Transverse colon (tissue), 4 donors: ENCODE measurements at regions not wholly inside any gene's neighbourhood (a gene's known extent, or its start where the extent isn't known, plus 50 kb on each side); places are given as distances from the start of the nearest gene placed in this dataset.

Source experiments
- DNase-seq: peaks from one replicate; pipeline ENCODE4 v3.0.0-alpha.2; 2019
- H3K27ac ChIP-seq, 4 donors: fragments of 200-600 bp; sonication (generic); 2 replicates each; pipeline ENCODE4 v1.5.1; 2016 to 2018; ENCODE audit warnings: inconsistent platforms in 4 of 4
- H3K27me3 ChIP-seq: fragments of 200-600 bp; sonication (generic); 2 replicates; pipeline ENCODE4 v1.5.1; 2017; ENCODE audit warnings: inconsistent platforms
- H3K36me3 ChIP-seq, 4 donors: fragments of 200-600 bp; sonication (generic); 2 replicates each; pipeline ENCODE4 v1.5.1; 2017 to 2019; ENCODE audit warnings: inconsistent platforms in 4 of 4
- H3K4me1 ChIP-seq, 4 donors: fragments of 200-600 bp; sonication (generic); 2 replicates each; pipeline ENCODE4 v1.5.1; 2017 to 2020; ENCODE audit warnings: inconsistent platforms in 4 of 4
- H3K4me3 ChIP-seq, 4 donors: fragments of 200-600 bp; sonication (generic); 1 replicate in 1 of 4; 2 replicates in 3 of 4; pipeline versions ENCODE4 v1.5.1 to v1.6.1; 2017 to 2019; ENCODE audit warnings: inconsistent platforms in 4 of 4
- H3K9me3 ChIP-seq, 2 donors: fragments of 200-600 bp; sonication (generic); 2 replicates each; pipeline ENCODE4 v1.5.1; 2017 to 2019; ENCODE audit warnings: inconsistent platforms in 2 of 2
- EP300 ChIP-seq: sonication (generic); formaldehyde crosslinking; IDR thresholded peaks from one replicate; pipeline ENCODE4 v1.6.1; 2017; ENCODE audit warnings: antibody characterized with exemption, low read depth
- POLR2A ChIP-seq: fragments of 450-650 bp; IDR thresholded peaks from one replicate; pipeline ENCODE4 v1.6.1; 2016; ENCODE audit warnings: antibody characterized with exemption, mild to moderate bottlenecking, moderate library complexity
- POLR2AphosphoS5 ChIP-seq, 3 donors: sonication (generic); formaldehyde crosslinking; IDR thresholded peaks; one replicate each; pipeline ENCODE4 v1.6.1; 2016; ENCODE audit warnings: antibody characterized with exemption in 3 of 3
- WGBS, 2 donors: methylation state at CpG; one replicate each; pipeline ENCODE4 v1.1.5; 2018; ENCODE audit warnings: low coverage in 1 of 2; 5-methylcytosine and 5-hydroxymethylcytosine counted together
- in situ Hi-C, 4 donors: fragments of 200-750 bp; cut with MboI; loops; one replicate each; pipeline versions ENCODE4 v1.15.0 to v1.15.1; 2017; ENCODE audit warnings: low sequenced_read_pairs in 3 of 4, low pct_ligation_motif_present in 1 of 4, low pct_unique_long_range_greater_than_20kb in 1 of 4
- intact Hi-C: fragments of 100-400 bp; cut with DNase I; formaldehyde crosslinking; loops from one replicate; pipeline ENCODE4 v1.15.1; 2023; ENCODE audit warnings: low total_unique reads
- TF ChIP-seq, protein P1 (sequence below), 5 experiments: fragments of 200-600 bp in 3 of 5; fragments of 450-650 bp in 2 of 5; sonication (generic) in 3 of 5; IDR thresholded peaks; 1 replicate in 2 of 5; 2 replicates in 3 of 5; pipeline ENCODE4 v1.5.1; 2016 to 2017; ENCODE audit warnings: antibody characterized with exemption in 5 of 5, inconsistent platforms in 3 of 5, mild to moderate bottlenecking in 2 of 5, moderate library complexity in 1 of 5

GRCh38 chr12:97267166-97267565, 195.4 kb upstream of the RMST start:
- H3K9me3 ChIP-seq: no peaks in the 10 kb centered on the region
- in situ Hi-C loops: no loop called here

DNA sequence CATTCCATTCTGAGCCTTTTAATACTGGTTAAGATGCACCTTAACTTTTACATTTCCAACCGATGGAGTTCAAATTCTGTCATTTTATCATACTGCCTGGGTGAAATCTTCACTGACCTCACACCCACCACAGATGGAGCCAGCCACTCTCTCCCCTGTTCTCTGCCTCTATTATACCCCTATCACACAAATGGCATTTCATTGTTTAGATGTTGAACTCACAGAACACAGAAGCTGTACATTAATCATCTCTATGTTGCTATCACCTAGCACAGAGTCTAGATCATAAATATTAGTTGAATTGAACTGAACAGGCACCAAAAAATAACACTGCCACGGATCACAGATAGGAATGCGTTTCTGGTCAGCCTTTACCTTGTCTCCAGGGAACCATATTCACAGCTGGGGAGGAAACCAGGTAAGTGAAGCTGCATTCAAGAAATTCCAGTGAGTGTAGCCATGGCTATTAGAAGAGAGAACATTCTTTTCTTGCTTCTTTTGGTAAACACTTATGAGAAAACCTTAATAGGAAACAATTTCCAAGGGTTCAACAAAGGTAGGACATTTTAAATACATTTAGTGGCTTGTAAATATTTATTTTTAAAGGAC, 194.9 kb upstream of the RMST start:
- in situ Hi-C loops: no loop called here
- 42 to 46% methylated on average over 3 of the region's 3 CpGs for WGBS, 2 donors

More at GRCh38 chr12:97267166-97267565, 195.4 kb upstream of the RMST start:
- intact Hi-C loops: no loop called here
- Histone ChIP-seq H3K4me3 (no peak overlapping the region), H3K36me3 (no peaks in the 10 kb centered on the region), H3K4me1 (no peaks in the 10 kb centered on the region), H3K27ac (no peak overlapping the region), H3K27me3 (no peaks in the 10 kb centered on the region)
- DNase-seq: no peak
- TF ChIP-seq, protein P1, sequence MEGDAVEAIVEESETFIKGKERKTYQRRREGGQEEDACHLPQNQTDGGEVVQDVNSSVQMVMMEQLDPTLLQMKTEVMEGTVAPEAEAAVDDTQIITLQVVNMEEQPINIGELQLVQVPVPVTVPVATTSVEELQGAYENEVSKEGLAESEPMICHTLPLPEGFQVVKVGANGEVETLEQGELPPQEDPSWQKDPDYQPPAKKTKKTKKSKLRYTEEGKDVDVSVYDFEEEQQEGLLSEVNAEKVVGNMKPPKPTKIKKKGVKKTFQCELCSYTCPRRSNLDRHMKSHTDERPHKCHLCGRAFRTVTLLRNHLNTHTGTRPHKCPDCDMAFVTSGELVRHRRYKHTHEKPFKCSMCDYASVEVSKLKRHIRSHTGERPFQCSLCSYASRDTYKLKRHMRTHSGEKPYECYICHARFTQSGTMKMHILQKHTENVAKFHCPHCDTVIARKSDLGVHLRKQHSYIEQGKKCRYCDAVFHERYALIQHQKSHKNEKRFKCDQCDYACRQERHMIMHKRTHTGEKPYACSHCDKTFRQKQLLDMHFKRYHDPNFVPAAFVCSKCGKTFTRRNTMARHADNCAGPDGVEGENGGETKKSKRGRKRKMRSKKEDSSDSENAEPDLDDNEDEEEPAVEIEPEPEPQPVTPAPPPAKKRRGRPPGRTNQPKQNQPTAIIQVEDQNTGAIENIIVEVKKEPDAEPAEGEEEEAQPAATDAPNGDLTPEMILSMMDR (IDR thresholded peaks at IDR 0.05): no peak

GRCh38 chr12:97272471-97272870, 190.1 kb upstream of the RMST start:
- in situ Hi-C loops: no loop called here
- TF ChIP-seq EP300 (no peak), POLR2A (no peak), POLR2AphosphoS5 (IDR thresholded peaks at IDR 0.05) (no peak)
- TF ChIP-seq, protein P1 (IDR thresholded peaks at IDR 0.05): no peak

More for the DNA sequence above, 194.9 kb upstream of the RMST start:
- intact Hi-C loops: no loop called here
- TF ChIP-seq EP300 (no peak), POLR2A (no peak), POLR2AphosphoS5 (IDR thresholded peaks at IDR 0.05) (no peak)
- TF ChIP-seq, protein P1 (IDR thresholded peaks at IDR 0.05): no peak
- H3K36me3 ChIP-seq: no peaks in the 10 kb centered on the region
- no peak overlapping the region for H3K27ac ChIP-seq
- no peak for DNase-seq
- H3K4me3 ChIP-seq: no peak overlapping the region
- H3K4me1 ChIP-seq: no peaks in the 10 kb centered on the region
- H3K27me3 ChIP-seq: no peaks in the 10 kb centered on the region
- H3K9me3 ChIP-seq: no peaks in the 10 kb centered on the region

DNA sequence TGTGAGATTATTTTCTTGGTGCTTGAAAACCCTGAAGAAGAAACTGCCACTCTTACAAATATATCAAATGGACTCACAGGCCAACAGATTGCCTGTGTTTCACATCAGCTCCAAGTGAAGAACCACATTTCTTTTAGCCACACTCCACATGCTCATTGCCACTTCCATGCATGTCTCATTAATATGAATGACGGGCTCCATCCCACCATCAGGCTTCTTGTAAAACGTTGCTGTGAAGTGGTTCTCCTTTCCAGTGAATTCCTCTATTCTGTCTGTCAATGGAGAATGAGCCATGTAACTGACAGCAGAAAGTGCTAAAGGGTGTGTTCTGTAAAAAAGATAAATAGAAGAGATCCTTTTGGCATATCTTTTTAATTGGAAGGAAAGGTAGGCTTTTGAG, 188.2 kb upstream of the RMST start:
- no peak overlapping the region for H3K4me3 ChIP-seq
- intact Hi-C loops (no loop called here), in situ Hi-C loops (no loop called here)
- 54 to 72% methylated on average over 2 of the region's 2 CpGs for WGBS, 2 donors
- no peaks in the 10 kb centered on the region for H3K9me3 ChIP-seq
- no peak for TF ChIP-seq POLR2AphosphoS5 (IDR thresholded peaks at IDR 0.05)
- no peak for TF ChIP-seq POLR2A
- TF ChIP-seq, protein P1 (IDR thresholded peaks at IDR 0.05): no peak
- TF ChIP-seq EP300: no peak
- DNase-seq: no peak
- H3K36me3 ChIP-seq: no peaks in the 10 kb centered on the region
- no peak overlapping the region for H3K27ac ChIP-seq
- H3K4me1 ChIP-seq: no peaks in the 10 kb centered on the region
- no peaks in the 10 kb centered on the region for H3K27me3 ChIP-seq

More at GRCh38 chr12:97272471-97272870, 190.1 kb upstream of the RMST start:
- Histone ChIP-seq H3K36me3 (no peaks in the 10 kb centered on the region), H3K27me3 (no peaks in the 10 kb centered on the region), H3K4me3 (no peak overlapping the region), H3K4me1 (no peaks in the 10 kb centered on the region), H3K9me3 (no peaks in the 10 kb centered on the region), H3K27ac (no peak overlapping the region)
- intact Hi-C loops: no loop called here
- no peak for DNase-seq
